PC-9 (cell line): ENCODE measurements at regions not wholly inside any gene's neighbourhood (a gene's known extent, or its start where the extent isn't known, plus 50 kb on each side); places are given as distances from the start of the nearest gene placed in this dataset.

ENCODE experiments used
- CTCF ChIP-seq: fragments of 200-600 bp; sonication (generic); conservative IDR thresholded peaks from 2 replicates; pipeline ENCODE4 v1.6.1; 2017; ENCODE audit warnings: mixed run types, antibody characterized with exemption, mild to moderate bottlenecking, moderate library complexity
- EZH2 ChIP-seq: fragments of 200-600 bp; sonication (generic); IDR thresholded peaks from 2 replicates; pipeline ENCODE4 v1.8.0; 2017; ENCODE audit warnings: antibody characterized with exemption, low read depth

DNA sequence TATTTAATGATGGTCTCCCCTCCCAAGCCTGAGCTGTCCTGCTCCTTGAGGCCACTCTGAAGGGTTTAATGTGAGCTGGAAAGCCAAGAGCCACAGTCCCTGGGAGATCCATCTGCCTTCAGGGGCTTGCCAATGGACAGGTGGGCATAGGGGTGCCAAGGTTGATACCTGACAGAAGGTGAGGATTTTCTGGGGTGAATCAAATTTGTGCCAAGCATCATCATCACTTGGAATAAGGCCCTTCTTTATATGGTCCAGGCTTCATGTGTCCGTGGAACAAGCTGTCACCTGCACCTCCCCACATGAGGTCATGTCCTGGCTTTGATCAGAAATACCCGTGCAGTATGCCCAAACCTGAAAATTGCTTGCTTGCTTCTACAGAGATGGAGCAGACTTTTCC, 71.9 kb upstream of the CTNNB1 start:
- TF ChIP-seq CTCF (no peak), EZH2 (no peak)
